ENCODE measurements at regions not wholly inside any gene's neighbourhood (a gene's known extent, or its start where the extent isn't known, plus 50 kb on each side); places are given as distances from the start of the nearest gene placed in this dataset.

GRCh38 chr10:132992433-132993215, 50.3 kb upstream of the CFAP46 start:
- Mint-ChIP-seq H3K4me3 (no peak overlapping the region), H3K9me3 (peaks cover 0 to 2% of the 10 kb centered on the region in 2 donors), H3K27ac (no peak overlapping the region), H3K27me3 (peaks cover 9 to 13% of the 10 kb centered on the region in 2 donors), H3K36me3 (no peaks in the 10 kb centered on the region), H3K4me1 (no peaks in the 10 kb centered on the region)
- ATAC-seq (replicated peaks) = no peak
- DNase-seq = no peak

All from stimulated activated naive B cell treated with anti-CD40 and anti-IgM and Interleukin-4, amounts not matched to agents 10 μg/mL and 1 μg/mL and 100 μg/mL, for 72 hours (primary cell).